GM12878 (cell line): ENCODE measurements at regions not wholly inside any gene's neighbourhood (a gene's known extent, or its start where the extent isn't known, plus 50 kb on each side); places are given as distances from the start of the nearest gene placed in this dataset.

Experiments used
- BHLHE40 ChIP-seq, 2 experiments: fragments of 450-650 bp in 1 of 2; IDR thresholded peaks; 2 replicates each; pipeline ENCODE4 v1.6.1; 2011 to 2017; ENCODE audit warnings: low read depth in 2 of 2, borderline replicate concordance in 1 of 2, improper control_type of control experiment in 1 of 2, low read length in 1 of 2, mild to moderate bottlenecking in 1 of 2
- BRCA1 ChIP-seq: IDR thresholded peaks from 2 replicates; pipeline ENCODE4 v1.6.1; 2011; ENCODE audit warnings: low read depth, low read length, improper control_type of control experiment
- FOS ChIP-seq: IDR thresholded peaks from 3 replicates; pipeline ENCODE4 v1.6.1; 2011; ENCODE audit warnings: borderline replicate concordance; ENCODE audit not compliant: insufficient read length; ENCODE audit errors: extremely low read depth
- JUNB ChIP-seq: IDR thresholded peaks from 2 replicates; pipeline ENCODE4 v1.6.1; 2016; ENCODE audit warnings: antibody characterized with exemption, mild to moderate bottlenecking
- MYC ChIP-seq: IDR thresholded peaks from 2 replicates; pipeline ENCODE4 v1.6.1; 2011; ENCODE audit warnings: mild to moderate bottlenecking, low read length, moderate library complexity, inconsistent platforms; ENCODE audit not compliant: insufficient read depth, insufficient replicate concordance, insufficient read length, severe bottlenecking
- POLR2A ChIP-seq: IDR thresholded peaks from 2 replicates; pipeline ENCODE4 v1.6.1; 2011; ENCODE audit warnings: low read depth, mild to moderate bottlenecking, low read length
- RFX5 ChIP-seq: IDR thresholded peaks from 2 replicates; pipeline ENCODE4 v1.6.1; 2011; ENCODE audit warnings: low read depth, low read length, improper control_type of control experiment
- ZNF622 ChIP-seq: fragments of 450-650 bp; IDR thresholded peaks from 2 replicates; pipeline ENCODE4 v1.6.1; 2017; ENCODE audit warnings: mild to moderate bottlenecking, inconsistent platforms
- TF ChIP-seq, protein P1 (sequence below), 3 experiments: IDR thresholded peaks in 2 of 3; conservative IDR thresholded peaks in 1 of 3; 2 replicates each; pipeline ENCODE4 v1.5.1; 2011; ENCODE audit warnings: low read depth in 3 of 3, low read length in 3 of 3, mild to moderate bottlenecking in 3 of 3, control low read depth in 2 of 3, moderate library complexity in 2 of 3, inconsistent platforms in 1 of 3, mixed read lengths in 1 of 3; ENCODE audit not compliant: control insufficient read depth in 2 of 3, insufficient read depth in 1 of 3; ENCODE audit errors: extremely low read depth in 1 of 3
- TF ChIP-seq, protein P2 (sequence below): IDR thresholded peaks from 2 replicates; pipeline ENCODE4 v1.6.1; 2011; ENCODE audit warnings: mild to moderate bottlenecking, low read depth, low read length, moderate library complexity; ENCODE audit not compliant: insufficient replicate concordance
- TF ChIP-seq, protein P3 (sequence below): fragments of 450-650 bp; IDR thresholded peaks from 2 replicates; pipeline ENCODE4 v1.6.1; 2017; ENCODE audit warnings: mild to moderate bottlenecking

DNA sequence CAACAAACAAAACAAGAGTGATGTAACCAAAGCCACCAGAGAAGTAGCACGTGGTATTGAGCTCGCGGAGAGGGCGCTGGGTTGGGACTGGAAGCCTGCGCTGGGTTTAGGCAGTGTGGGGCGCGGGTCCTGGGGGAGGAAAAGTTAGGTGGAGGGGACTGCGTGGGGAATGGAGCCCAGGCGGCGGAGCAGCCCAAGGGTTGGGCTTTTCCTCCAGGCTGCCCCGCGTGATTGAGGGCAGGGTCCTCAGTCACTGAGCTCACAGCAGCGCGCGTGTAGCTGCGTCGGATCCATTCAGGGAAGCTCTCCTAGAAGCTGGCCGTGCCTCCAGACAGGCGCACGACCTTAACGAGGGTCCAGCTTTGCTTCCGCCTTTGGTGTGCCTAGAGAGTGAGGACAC is 357.4 kb downstream of the GALR1 start:
- TF ChIP-seq RFX5 = no peak
- TF ChIP-seq, protein P1, sequence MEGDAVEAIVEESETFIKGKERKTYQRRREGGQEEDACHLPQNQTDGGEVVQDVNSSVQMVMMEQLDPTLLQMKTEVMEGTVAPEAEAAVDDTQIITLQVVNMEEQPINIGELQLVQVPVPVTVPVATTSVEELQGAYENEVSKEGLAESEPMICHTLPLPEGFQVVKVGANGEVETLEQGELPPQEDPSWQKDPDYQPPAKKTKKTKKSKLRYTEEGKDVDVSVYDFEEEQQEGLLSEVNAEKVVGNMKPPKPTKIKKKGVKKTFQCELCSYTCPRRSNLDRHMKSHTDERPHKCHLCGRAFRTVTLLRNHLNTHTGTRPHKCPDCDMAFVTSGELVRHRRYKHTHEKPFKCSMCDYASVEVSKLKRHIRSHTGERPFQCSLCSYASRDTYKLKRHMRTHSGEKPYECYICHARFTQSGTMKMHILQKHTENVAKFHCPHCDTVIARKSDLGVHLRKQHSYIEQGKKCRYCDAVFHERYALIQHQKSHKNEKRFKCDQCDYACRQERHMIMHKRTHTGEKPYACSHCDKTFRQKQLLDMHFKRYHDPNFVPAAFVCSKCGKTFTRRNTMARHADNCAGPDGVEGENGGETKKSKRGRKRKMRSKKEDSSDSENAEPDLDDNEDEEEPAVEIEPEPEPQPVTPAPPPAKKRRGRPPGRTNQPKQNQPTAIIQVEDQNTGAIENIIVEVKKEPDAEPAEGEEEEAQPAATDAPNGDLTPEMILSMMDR (IDR thresholded peaks at IDR 0.05 in 2 of 3, conservative IDR thresholded peaks at IDR 0.05 in 1 of 3; ENCODE audit: control insufficient read depth in 2 of 3, extremely low read depth in 1 of 3, insufficient read depth in 1 of 3, low read depth in 3 of 3, low read length in 3 of 3) = no peak
- no peak for TF ChIP-seq MYC
- TF ChIP-seq ZNF622 = no peak
- TF ChIP-seq POLR2A = no peak
- TF ChIP-seq JUNB = no peak
- TF ChIP-seq, protein P2, sequence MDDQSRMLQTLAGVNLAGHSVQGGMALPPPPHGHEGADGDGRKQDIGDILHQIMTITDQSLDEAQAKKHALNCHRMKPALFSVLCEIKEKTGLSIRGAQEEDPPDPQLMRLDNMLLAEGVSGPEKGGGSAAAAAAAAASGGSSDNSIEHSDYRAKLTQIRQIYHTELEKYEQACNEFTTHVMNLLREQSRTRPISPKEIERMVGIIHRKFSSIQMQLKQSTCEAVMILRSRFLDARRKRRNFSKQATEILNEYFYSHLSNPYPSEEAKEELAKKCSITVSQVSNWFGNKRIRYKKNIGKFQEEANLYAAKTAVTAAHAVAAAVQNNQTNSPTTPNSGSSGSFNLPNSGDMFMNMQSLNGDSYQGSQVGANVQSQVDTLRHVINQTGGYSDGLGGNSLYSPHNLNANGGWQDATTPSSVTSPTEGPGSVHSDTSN = no peak
- no peak for TF ChIP-seq FOS
- TF ChIP-seq BHLHE40 (IDR thresholded peaks at IDR 0.05; ENCODE audit: borderline replicate concordance in 1 of 2, low read depth in 2 of 2, low read length in 1 of 2) = no peak
- TF ChIP-seq, protein P3, sequence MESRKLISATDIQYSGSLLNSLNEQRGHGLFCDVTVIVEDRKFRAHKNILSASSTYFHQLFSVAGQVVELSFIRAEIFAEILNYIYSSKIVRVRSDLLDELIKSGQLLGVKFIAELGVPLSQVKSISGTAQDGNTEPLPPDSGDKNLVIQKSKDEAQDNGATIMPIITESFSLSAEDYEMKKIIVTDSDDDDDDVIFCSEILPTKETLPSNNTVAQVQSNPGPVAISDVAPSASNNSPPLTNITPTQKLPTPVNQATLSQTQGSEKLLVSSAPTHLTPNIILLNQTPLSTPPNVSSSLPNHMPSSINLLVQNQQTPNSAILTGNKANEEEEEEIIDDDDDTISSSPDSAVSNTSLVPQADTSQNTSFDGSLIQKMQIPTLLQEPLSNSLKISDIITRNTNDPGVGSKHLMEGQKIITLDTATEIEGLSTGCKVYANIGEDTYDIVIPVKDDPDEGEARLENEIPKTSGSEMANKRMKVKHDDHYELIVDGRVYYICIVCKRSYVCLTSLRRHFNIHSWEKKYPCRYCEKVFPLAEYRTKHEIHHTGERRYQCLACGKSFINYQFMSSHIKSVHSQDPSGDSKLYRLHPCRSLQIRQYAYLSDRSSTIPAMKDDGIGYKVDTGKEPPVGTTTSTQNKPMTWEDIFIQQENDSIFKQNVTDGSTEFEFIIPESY = no peak
- TF ChIP-seq BRCA1 = no peak
